NCI-H128 (cell line): ENCODE measurements at regions not wholly inside any gene's neighbourhood (a gene's known extent, or its start where the extent isn't known, plus 50 kb on each side); places are given as distances from the start of the nearest gene placed in this dataset.
"Not testable (repeated sequence)": the region's sequence is repeated elsewhere in the genome, so short reads cannot be mapped to it uniquely, and the experiment has no call there.

Source experiments
- DNase-seq: peaks from one replicate; lab custom pipeline; 2025; ENCODE audit not compliant: unreplicated experiment; lab: John Stamatoyannopoulos, UW

DNA sequence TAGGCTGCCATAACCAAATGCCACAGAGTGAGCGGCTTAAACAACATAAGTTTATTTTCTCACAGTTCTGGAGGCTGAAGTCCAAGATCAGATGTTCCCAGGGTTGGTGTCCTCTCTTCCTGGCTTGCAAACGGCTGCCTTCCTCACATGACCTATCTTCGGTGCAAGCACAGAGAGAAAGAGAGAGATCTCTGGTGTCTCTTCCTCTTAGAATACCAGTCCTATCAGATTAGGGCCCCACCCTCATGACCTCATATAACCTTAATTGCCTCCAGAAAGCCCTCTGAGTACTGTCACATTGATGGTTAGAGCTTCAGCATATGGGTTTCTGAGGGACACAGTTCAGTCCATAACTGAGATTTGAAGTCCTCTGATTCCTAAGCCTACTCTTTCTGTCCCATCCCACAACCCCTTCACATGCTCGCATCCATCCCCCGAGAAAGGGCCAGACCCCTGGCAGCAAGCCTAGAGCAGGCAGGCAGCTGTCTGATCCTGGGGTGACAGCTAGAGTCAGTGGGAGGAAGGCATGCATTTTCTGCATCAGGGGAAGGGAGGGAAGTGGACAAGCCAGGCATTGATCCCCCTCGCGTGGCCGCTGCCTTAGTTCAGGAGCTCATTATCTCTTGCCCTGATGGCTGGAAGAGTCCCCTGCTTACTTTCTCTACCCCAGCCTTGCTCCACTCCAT is 114.1 kb downstream of the FAR1 start:
- DNase-seq = no peak

DNA sequence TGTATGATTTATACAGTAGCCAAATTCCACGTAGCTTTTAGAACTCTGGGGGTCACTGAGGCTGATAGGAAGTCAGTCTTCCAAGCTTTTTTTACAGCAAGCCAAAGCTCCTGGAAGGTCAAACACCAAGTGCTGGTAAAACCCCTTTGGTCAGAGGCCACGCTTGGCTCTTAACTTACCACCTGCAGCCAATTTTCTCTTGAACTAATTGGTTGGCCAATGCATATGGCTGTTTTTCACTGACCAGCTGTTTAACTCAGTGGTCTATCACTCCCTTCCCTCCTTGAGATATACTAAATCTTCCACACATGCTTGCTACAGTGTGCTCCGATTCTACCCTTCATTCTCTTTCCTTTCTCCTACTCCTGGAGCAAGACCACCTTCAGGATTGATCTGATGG is 116.0 kb downstream of the FAR1 start:
- DNase-seq = no peak

DNA sequence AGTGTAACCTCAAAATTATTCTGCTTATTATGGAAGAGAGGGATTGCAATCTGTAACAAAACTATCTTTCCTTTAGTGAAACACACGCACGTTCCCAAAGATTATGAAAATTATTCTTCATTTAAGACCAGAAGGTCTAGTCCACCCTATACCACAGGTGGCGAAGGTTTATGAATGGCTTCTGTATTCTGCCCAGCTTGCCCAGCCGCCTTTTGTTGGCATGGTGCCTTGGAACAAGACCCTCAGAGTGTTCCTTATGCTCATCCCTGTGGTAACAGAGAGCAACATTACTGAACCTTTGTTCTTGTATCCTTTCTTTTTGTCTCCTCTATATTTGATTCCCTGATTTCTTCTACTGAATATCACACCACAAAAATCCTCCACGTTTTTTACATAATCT is 116.4 kb downstream of the FAR1 start:
- DNase-seq = no peak

DNA sequence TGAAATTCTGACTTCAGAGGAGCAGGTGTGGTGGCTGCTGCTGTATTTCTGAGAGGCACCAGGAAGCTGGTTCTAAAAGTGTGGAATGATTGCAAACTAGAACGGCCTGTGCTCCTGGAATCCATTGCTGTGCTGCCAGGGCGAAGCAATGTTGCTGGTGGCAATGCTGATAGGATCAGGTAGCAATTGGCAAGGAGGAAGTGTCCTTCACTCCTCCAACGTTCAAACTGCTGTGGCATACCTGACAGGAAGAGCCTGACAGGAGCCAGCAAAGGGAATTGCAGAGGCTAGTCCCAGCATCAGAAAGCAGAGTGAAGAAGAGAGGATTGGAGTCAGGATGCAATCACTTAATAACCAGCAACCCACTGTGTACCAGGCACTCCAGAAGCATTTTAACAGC is 118.2 kb downstream of the FAR1 start:
- no peak for DNase-seq

DNA sequence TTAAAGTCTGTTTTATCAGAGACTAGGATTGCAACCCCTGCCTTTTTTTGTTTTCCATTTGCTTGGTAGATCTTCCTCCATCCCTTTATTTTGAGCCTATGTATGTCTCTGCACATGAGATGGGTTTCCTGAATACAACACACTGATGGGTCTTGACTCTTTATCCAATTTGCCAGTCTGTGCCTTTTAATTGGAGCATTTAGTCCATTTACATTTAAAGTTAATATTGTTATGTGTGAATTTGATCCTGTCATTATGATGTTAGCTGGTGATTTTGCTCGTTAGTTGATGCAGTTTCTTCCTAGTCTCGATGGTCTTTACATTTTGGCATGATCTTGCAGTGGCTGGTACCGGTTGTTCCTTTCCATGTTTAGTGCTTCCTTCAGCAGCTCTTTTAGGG is 129.1 kb downstream of the FAR1 start:
- DNase-seq = not testable (repeated sequence)

DNA sequence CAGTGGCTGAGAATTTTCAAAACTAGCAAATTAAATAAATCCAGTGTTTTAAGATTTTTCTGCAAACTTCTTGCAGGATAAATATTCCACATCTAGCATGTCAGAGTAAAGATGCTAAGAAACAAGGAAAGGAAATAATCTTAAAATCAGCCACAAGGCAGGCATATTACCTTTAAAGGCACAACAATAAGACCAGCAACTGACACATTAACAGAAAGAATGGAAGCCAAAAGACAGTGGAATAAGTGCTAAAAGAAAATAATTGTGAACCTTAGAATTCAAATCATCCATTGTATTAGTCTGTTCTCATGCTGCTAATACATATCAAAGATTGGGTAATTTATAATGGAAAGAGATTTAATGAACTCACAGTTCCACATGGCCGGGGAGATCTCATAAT is 132.4 kb downstream of the FAR1 start:
- no peak for DNase-seq

DNA sequence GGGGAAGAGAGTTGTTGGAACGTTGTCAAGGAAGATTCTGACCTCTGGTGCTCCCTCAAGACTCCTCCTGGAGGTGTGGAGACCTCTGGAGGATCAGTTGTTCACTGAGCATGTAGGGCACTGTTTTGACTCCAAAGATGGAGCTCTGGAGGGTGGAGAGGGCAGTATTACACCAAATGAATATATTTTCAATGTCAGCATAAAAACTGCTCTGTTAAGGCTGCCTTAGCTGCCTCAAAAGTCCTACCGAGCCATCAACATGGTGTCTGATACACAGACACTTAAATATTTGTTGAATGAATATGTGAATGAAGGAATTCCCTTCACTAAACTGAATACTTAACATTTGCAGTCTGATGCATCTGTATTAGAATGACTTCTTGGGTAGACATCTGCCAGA is 144.2 kb upstream of the SPON1 start:
- DNase-seq = no peak

DNA sequence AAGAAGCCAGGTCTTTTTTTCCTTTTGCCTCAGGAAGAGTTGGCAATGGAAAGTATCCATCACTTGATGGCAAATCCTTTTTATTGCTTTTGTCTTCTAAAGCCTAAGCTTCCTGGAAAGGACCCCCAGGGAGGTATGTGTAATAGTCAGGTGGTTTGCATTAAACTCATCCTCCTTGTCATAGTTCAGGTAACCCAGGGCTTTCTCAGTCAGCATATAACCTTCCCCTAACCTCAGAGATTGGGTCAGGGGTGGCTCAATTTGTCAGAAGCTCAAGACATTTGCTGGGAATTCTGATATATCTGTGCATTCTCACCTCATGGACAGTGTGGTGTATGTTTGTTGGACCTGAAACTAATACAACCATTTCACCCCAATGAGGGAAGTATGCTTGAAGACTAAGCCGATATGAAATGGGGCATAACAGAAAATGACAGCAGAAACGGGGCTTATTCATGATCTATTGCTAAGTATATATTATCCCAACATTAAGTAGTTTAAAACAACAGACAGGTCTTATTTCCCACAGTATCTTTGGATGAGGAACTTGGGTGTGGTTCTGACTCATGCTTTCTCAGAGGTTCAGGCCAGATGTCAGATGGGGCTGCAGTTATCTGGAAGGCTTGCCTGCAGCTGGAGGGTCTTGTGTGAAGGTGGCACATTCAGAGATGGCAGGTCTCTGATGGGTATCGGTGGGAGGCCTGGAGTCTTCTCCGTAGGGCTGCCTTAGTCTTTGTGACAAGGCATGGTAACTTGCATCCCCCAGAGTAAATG is 135.8 kb upstream of the SPON1 start:
- DNase-seq = no peak

DNA sequence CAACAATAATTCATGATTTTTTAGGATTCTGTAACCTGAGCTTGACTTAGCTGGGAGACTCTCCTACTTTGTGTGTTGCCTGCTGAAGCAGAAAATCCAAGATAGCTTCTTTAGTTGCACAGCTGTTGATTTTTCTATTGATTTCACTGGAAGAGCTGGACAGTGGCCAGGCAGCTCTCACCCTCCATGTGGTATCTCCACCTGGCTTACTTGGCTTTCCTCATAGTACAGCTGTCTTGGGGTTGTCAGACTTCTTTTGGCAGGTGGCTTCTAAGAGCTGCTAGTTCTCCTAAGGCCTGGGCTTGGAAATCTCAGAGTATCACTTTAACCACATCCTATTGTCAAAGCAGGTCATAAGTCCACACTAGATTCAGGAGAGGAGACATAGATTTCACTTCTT is 130.8 kb upstream of the SPON1 start:
- peak; percentile 34 for DNase-seq

DNA sequence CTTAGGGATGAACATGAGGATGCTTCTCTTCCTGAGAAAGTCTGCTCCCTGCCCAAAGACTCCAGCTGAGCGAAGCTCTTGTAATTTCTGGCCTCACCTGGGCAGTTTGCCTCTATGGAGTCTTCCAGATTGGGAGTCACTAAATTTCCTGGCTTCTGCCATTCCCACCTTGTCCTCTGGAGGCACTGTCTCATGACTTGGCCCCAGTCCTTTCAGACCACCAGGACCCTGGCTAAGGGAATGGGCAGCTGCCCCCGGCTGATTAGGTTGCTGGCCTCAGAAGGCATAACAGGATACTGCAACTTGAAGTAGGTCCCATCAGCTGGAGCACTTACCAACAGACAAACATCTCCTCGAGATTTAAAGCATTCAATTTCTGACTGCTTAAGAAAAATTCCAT is 128.1 kb upstream of the SPON1 start:
- DNase-seq = no peak

DNA sequence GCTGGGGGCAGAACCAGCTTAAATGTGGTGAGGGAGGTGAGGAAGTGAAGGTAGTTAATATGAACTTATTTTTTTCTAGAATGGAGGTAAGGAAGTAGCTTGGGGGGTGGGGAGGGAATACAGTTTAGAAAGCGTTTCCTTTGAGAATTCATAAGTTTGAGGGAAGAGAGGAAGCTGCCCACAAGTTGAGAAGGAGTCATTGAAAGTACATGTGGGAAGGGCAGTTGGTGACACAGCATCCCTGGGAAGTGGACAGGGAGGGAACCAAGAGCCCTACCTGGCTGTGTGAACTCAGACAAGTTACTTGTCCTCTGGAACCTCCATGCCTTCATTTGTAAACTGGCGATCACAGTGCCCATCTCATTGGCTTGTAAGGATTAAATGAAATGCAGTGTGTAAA is 125.9 kb upstream of the SPON1 start:
- no peak for DNase-seq

DNA sequence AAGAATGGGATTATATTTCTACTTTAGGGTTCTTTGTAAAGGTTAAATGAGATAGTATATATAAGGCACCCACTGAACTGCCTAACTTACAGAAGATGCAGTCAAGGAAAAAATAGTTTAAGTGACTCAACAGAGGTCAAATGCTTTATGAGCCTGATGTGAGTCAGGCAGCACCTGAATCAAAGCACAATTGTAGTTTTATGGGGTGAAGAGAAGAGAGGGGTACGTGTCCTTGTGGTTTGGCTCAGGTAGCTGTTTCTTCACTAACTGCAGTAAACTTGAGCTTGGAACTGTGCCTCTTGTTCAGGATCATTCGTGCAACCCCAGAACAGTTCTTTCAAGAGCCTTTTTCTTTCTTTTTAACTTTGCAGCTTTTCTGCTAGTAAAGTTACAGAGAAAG is 125.2 kb upstream of the SPON1 start:
- DNase-seq = no peak

DNA sequence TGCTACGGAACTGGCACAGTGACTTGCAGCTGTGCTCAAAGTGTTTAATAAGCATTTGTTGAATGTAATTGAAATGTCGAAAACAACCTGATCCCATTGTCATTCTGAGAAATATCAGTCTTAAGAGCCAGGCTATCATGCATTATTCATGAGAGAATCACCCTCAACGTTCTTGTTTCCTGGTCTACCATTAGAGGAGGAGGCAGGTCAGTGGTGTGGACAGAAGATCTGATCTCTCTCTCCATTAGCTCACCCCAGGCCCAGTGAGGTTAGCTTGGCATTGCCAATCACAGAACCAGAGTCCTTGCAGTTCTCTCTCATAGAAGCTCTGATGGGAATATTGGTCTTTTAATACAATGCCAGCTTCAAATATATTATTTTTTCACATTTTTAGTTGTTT is 121.1 kb upstream of the SPON1 start:
- no peak for DNase-seq

DNA sequence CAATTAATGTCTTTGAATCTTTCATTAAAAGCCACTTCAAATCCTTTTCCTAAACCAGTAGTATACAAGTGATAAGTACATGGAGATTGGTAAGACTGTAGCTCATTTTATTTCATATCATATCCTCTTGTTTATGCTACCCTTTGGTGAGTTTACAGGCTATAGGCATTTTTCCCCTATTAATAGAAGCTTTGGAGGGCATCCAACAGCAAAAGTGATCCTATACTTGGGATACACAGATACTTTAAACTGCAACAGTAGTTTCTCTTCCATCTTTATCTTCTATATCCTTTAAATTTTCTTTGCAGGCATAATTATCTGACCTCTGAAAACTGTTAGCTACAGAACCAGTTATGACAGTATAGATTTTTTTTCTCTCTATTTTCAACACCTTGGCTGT is 114.5 kb upstream of the SPON1 start:
- no peak for DNase-seq

DNA sequence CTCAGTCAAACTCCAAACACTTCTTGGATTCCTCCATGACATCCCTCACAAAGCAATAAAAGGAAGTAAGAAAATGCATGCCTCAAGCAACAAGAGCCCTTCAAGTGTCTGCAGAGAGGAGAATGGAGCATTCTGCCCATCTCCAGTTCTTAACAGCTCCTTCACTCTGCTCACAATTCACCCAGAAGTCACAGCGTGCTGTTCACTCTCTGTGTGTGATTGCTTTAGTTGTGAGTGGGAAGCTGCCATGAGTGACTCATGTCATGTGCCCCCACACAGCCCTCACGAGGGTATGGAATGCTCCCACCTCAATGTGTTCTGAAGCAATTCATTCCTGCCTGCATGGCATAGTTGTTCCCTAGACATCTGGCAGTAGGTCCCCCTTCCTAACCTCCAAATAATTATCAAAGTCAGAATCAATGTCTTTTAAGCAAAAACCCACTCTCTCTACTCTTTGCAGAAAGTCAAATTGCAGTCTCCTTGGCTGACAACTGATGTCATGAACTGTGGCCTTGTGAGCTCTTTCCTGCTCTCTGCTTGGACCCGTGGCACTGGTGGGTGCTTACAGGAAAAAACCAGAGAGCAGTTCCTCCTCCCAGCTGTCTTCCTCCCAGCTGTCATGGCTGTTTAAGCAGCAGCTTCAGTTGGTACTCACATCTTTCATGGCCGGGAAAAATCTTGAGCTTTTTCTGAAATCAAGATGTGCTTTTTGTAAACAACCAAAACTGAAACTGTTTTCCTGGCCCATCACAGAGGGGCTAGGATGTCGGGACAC is 112.1 kb upstream of the SPON1 start:
- DNase-seq = no peak

DNA sequence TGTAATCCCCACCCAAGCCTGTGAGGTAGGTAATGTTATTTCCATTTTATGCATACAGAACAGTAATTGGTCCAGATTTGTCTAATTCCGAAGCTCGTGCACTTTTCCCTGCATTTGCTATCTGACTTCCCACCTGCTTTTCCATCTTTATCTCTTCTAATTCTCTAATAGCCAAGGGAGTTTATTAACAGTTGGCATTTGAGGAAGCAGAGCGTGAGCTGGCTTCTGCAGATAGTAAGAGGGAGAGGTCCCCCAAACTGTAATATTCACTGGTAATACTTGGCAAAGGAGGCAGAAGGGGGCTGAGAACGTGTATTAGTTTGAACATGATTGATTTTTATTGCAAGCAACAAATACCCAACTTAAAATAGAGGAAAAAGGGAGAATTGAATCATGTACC is 110.8 kb upstream of the SPON1 start:
- DNase-seq = no peak

DNA sequence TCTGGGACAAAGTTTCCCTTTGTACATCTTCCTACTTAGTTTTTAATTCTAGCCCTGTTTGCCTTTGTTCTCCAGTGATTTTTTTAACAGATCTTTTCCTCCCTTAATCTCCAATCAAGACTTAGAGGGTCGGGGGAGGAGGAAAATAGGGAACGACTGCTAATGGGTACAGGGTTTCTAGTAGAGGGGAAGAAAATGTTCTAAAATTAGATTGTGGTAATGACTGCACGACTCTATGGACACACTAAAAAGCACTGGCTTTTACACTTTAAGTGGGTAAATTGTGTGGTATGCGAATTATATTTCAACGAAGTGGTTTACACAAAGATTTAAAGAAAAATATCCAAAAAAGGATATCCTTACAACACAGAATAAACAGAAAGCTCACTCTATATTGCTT is 110.0 kb upstream of the SPON1 start:
- DNase-seq = no peak

DNA sequence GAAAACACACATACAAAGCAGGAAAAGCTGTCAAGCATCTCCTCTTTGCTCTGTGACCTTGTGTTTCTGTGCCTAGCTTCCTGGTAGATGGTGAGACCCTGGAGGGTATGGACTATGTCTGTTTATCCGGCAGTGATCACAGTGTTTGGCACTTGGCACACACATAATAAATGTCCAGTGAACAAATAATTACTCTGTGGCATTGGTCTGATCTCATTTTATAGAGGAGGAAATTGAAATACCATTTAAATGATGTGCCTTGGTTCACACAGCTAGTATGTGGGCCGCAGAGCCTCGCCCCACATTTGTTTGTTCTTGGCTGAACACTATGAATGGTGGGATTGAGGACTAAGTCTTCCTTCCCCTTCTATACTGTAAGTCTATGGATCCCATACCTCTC is 104.7 kb upstream of the SPON1 start:
- DNase-seq = no peak

DNA sequence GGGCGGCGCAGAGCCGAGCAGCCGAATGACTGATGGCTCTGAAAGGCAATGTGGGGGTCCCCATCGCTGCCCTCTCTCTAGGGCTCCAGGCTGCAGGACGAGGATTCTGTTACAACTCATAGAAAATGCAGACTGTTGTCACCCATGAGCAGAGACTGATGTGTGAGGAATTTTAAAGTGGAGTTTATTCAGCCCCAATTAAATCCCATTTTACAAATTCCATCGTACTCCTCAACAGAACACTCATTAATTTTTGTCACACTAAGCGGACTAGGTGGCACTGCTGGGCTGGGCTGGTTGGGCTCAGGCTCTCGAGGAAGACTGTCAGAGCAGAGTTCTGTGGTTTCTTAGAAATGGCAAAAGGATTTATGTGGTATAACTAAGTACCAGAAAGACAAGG is 102.6 kb upstream of the SPON1 start:
- DNase-seq = no peak

DNA sequence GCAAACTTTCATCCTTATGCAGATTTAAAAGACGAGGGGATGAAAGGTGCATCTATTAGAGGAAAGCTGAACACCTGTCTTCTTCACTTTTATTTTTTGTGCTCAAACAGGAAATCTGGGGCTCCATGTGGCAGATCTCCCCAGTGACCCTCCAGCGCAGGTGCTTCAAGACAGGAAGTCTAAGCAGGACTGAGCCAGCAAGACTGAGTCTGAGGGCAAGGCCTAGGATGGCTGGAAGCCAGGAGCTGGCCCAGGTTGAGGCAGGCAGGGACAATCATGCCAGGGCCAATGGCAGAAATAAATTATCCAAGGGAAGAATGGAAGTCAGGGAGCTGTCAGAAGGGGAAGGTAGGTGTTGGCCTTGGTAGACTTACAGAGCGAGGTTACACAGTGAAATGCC is 101.1 kb upstream of the SPON1 start:
- no peak for DNase-seq

DNA sequence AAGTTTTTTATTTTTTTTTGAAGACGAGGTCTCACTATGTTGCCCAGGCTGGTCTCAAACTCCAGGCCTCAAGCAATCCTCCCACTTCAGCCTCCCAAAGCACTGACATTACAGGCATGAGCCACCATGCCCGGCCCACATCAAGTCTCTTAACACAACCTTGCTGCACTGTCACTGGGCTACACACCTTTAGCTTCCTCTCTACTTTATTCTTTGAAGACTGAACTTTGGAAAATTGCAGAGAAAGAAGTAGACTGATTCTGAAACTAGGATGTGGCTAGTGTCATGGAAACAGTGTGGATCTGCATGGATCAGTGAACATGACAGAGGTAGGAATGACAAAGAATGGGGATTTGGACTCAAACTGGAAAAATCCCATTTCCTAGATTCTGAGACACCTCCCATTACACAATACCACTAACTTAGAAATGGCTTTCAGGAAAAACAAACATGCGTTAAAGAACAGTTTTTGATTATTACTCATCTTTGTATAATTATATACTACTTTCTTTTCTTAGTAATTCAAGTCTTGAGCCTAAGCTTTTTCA is 99.6 kb upstream of the SPON1 start:
- no peak for DNase-seq
